ENCODE measurements at regions not wholly inside any gene's neighbourhood (a gene's known extent, or its start where the extent isn't known, plus 50 kb on each side); places are given as distances from the start of the nearest gene placed in this dataset.

- no peak for DNase-seq
These were observed 332.5 kb upstream of the NRIP1 start for GRCh38 chr21:15397258-15397657.

- DNase-seq: no peak
These were observed 328.9 kb upstream of the USP25 start for GRCh38 chr21:15400905-15401304.

GRCh38 chr21:15401331-15401730 lies 328.5 kb upstream of the USP25 start:
- no peak for DNase-seq

- no peak for DNase-seq
These were observed 324.6 kb upstream of the USP25 start for GRCh38 chr21:15405214-15405613.

- DNase-seq: no peak
These were observed 323.0 kb upstream of the USP25 start for GRCh38 chr21:15406791-15407190.

- DNase-seq: no peak
These were observed 322.2 kb upstream of the USP25 start for GRCh38 chr21:15407585-15407984.

GRCh38 chr21:15408089-15408488 lies 321.7 kb upstream of the USP25 start:
- no peak for DNase-seq

- DNase-seq: no peak
These were observed 320.8 kb upstream of the USP25 start for GRCh38 chr21:15409031-15409430.

GRCh38 chr21:15410853-15411252 lies 318.9 kb upstream of the USP25 start:
- no peak for DNase-seq

- DNase-seq: no peak
These were observed 315.7 kb upstream of the USP25 start for GRCh38 chr21:15414057-15414456.

- DNase-seq: no peak
These were observed 314.1 kb upstream of the USP25 start for GRCh38 chr21:15415541-15416261.

GRCh38 chr21:15421441-15421881 lies 308.3 kb upstream of the USP25 start:
- DNase-seq: no peak

- DNase-seq: no peak
These were observed 307.8 kb upstream of the USP25 start for GRCh38 chr21:15421947-15422346.

- no peak for DNase-seq
These were observed 307.0 kb upstream of the USP25 start for GRCh38 chr21:15422783-15423182.

GRCh38 chr21:15423676-15424445 lies 305.9 kb upstream of the USP25 start:
- no peak for DNase-seq

- DNase-seq: no peak
These were observed 304.7 kb upstream of the USP25 start for GRCh38 chr21:15425049-15425448.

- DNase-seq: no peak
These were observed 299.8 kb upstream of the USP25 start for GRCh38 chr21:15430023-15430422.

GRCh38 chr21:15430577-15430976 lies 299.2 kb upstream of the USP25 start:
- DNase-seq: no peak

GRCh38 chr21:15431053-15431452 lies 298.7 kb upstream of the USP25 start:
- DNase-seq: no peak

GRCh38 chr21:15433091-15433490 lies 296.7 kb upstream of the USP25 start:
- no peak for DNase-seq

GRCh38 chr21:15434163-15434905 lies 295.4 kb upstream of the USP25 start:
- no peak for DNase-seq

GRCh38 chr21:15436031-15436430 lies 293.8 kb upstream of the USP25 start:
- no peak for DNase-seq

- DNase-seq: no peak
These were observed 291.9 kb upstream of the USP25 start for GRCh38 chr21:15437883-15438282.
